Esophagus (tissue), 2 donors: ENCODE measurements at regions not wholly inside any gene's neighbourhood (a gene's known extent, or its start where the extent isn't known, plus 50 kb on each side); places are given as distances from the start of the nearest gene placed in this dataset.
"Not testable (repeated sequence)": the region's sequence is repeated elsewhere in the genome, so short reads cannot be mapped to it uniquely, and the experiment has no call there.

Source experiments
- H3K27ac ChIP-seq, 2 donors: one replicate each; pipeline ENCODE4 v1.5.1; 2013; ENCODE audit warnings: low read depth in 2 of 2, mild to moderate bottlenecking in 2 of 2, inconsistent platforms in 1 of 2, low read length in 1 of 2, moderate library complexity in 1 of 2
- H3K27me3 ChIP-seq, 2 donors: one replicate each; pipeline ENCODE4 v1.6.1; 2013; ENCODE audit warnings: low read length in 2 of 2, control low read depth in 1 of 2, mild to moderate bottlenecking in 1 of 2; ENCODE audit not compliant: insufficient read depth in 2 of 2, control insufficient read depth in 1 of 2
- H3K36me3 ChIP-seq, 2 donors: one replicate each; pipeline ENCODE4 v1.6.1; 2013; ENCODE audit warnings: low read length in 1 of 2; ENCODE audit not compliant: control insufficient read depth in 2 of 2, insufficient read depth in 2 of 2
- H3K4me1 ChIP-seq, 2 donors: one replicate each; pipeline ENCODE4 v1.6.1; 2013; ENCODE audit warnings: low read length in 1 of 2; ENCODE audit not compliant: control insufficient read depth in 2 of 2, insufficient read depth in 2 of 2
- H3K4me3 ChIP-seq, 2 donors: one replicate each; pipeline ENCODE4 v1.5.1; 2013; ENCODE audit warnings: low read length in 2 of 2, mild to moderate bottlenecking in 2 of 2, low read depth in 1 of 2, moderate library complexity in 1 of 2
- H3K9me3 ChIP-seq, 2 donors: one replicate each; pipeline ENCODE4 v1.6.1; 2013; ENCODE audit warnings: mild to moderate bottlenecking in 2 of 2, low read depth in 1 of 2, low read length in 1 of 2, moderate library complexity in 1 of 2; ENCODE audit not compliant: control insufficient read depth in 2 of 2, insufficient read depth in 1 of 2
- WGBS, 2 donors: extraction: QIAGEN DNeasy Blood & Tissue Kit; methylation state at CpG; one replicate each; pipeline ENCODE4 v1.1.7; 2013; 5-methylcytosine and 5-hydroxymethylcytosine counted together
- donor health status: healthy with polysubstance abuse.
- donor health status: Bipolar disorder and iron deficiency.

DNA sequence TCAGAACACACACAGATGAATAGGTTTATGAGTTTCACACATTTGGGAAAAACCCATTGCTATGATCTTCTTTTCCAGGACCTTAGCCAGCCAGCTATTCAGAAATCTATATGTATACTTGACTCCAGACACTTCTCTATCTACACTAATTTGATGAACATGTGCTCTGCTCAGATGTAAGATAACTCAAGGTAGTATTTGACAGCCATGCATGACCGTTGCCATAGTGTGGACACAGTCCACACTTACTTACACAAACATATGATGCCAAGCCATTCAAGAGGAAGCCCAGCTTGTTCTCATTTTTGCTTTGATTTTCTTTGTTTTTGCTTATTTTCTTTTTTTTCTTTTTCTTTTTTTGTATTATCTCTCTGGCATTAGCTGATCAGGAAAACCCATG, 1328.4 kb downstream of the RPIA start:
- not testable (repeated sequence) for H3K4me3 ChIP-seq, H3K27me3 ChIP-seq, H3K4me1 ChIP-seq, H3K27ac ChIP-seq, H3K9me3 ChIP-seq, H3K36me3 ChIP-seq
- WGBS, 2 donors, result 33 to 39% methylated on average over 1 of the region's 1 CpG

DNA sequence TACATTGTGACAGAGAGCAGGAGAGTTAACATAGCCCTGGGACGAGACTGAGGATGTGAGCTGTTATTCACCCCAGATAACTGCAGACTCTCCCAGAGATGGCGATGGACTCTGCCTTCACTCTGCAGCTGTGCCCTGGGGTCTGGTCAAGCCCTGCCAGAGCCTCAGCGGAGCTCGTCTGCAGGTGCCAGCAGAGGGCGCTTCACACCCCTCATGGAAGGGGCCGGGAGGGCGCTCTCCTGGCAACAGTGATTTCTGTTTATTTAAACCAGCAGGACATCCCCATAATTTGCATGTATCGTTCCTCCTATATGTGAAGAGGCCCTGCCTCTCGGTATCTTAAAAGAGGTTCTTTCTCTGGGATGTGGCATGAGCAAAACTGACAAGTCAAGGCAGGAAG, 1329.8 kb downstream of the RPIA start:
- H3K36me3 ChIP-seq, H3K27me3 ChIP-seq, H3K4me1 ChIP-seq, H3K27ac ChIP-seq, H3K9me3 ChIP-seq, H3K4me3 ChIP-seq: not testable (repeated sequence)
- WGBS, 2 donors, result 4 to 9% methylated on average over 3 to 6 of the region's 9 CpGs

DNA sequence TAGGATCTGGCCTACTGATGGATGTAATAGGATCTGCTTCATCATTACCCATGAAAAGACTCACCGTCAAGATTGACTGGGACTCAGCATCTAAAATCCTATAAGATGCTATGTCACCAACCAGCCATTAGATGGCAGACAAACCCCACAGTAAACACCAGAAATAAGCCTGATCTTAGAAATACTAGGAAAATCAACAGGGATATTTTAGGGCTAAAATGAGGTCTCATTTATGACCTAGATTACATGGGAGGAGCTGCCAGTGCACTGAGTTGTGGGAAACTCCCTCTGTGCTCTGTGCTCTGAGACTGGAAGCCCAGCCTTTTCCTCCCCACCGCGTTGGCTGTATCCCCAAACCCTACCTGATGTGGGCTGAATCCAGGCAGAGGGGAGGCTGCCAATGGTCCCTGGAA, 1335.8 kb downstream of the RPIA start:
- H3K36me3 ChIP-seq, H3K27me3 ChIP-seq, H3K9me3 ChIP-seq, H3K4me1 ChIP-seq, H3K4me3 ChIP-seq, H3K27ac ChIP-seq: not testable (repeated sequence)
- WGBS, 2 donors, result 33 to 46% methylated on average over 3 of the region's 3 CpGs

DNA sequence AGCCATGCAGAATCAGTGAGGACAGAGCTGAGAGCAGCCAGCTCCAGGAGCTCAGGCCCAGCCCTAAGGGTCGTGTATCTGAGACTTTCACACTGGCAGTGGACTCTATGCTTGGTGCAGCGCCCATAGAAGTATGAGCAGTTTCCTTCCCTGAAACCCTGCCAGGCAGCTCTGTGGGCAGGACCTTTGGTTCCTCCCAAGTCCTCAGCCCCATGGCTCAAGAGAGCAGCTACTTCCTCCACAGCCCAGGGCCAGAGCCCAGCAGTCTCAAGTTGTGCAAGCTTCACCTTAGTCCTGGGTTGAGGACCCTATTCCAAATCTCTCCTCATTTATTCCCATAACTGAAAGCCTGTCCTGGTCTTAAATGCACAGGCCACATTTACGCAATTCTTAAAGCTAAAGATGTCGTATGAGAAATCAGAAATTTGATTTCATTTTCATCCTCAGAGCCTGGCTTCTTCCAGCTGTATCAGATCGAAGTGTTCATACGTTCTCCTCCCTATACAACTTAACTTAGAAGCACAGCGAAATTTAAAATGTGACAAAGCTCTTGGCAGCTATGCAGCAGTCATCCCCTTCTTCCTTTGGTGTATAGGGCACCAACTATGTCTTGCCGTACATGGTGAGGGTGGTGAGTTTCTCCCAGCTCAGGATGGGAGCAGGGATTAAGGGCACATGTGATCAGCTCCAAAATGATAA, 1337.1 kb downstream of the RPIA start:
- not testable (repeated sequence) for H3K27me3 ChIP-seq, H3K4me1 ChIP-seq, H3K36me3 ChIP-seq, H3K27ac ChIP-seq, H3K4me3 ChIP-seq, H3K9me3 ChIP-seq
- WGBS, 2 donors, result 64 to 67% methylated on average over 8 of the region's 8 CpGs

DNA sequence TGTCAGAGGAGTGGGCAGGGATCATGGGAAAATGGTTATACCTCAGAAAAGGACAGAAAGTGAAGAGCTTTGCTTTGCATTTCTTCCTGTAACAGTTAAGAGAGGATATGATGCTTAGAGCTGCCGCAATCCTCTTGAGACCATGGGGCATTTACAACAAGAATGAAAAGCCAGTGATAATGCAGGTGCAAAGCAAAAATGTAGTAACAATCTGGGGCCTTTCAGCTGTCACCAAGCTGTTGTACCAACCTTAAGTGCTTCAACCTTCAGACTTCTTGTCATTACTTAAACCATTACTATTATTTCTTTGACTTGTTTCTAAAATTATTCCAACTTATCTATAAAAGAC, 1337.6 kb downstream of the RPIA start:
- H3K27ac ChIP-seq, H3K4me1 ChIP-seq, H3K27me3 ChIP-seq, H3K36me3 ChIP-seq, H3K9me3 ChIP-seq, H3K4me3 ChIP-seq: not testable (repeated sequence)
- WGBS, 2 donors, result 85 to 100% methylated on average over 1 of the region's 1 CpG

DNA sequence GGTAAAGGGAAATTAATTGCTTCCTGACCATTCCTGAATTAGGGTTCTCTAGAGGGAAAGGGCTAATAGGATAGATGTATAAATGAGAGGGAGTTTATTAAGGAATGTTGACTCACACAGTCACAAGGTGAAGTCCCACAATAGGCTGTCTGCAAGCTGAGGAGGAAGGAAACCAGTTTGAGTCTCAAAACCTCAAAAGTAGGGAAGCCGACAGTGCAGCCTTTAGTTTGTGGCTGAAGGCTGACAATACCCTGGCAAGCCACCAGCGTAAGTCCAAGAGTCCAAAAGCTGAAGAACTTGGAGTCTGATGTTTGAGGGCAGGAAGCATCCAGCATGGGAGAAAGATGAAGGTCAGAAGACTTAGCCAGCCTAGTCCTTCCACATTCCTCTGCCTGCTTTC, 1340.8 kb downstream of the RPIA start:
- WGBS, 2 donors, result 36 to 52% methylated on average over 2 of the region's 2 CpGs
- not testable (repeated sequence) for H3K36me3 ChIP-seq, H3K4me3 ChIP-seq, H3K9me3 ChIP-seq, H3K27ac ChIP-seq, H3K27me3 ChIP-seq, H3K4me1 ChIP-seq

DNA sequence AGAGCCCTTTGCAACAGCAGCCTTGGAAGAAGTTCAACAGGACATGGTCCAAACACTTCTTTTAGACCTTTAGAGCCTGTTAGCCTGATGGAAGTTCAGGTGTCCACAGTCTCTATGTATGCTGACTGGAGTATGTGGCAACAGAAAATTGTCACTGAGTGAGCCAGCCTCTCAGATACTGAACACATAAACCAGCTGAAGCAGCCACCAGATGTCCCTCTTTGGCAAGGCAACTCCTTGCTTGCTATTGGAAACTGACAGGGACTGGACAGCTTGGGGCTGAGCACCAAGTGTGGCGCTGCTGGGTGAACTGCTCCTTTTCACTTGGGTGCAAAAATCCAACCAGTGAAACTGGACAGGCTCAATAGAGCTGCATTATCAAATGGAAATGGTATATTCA, 1344.9 kb downstream of the RPIA start:
- H3K9me3 ChIP-seq, H3K27me3 ChIP-seq: not testable (repeated sequence)
- 57 to 59% methylated on average over 1 of the region's 1 CpG for WGBS, 2 donors

DNA sequence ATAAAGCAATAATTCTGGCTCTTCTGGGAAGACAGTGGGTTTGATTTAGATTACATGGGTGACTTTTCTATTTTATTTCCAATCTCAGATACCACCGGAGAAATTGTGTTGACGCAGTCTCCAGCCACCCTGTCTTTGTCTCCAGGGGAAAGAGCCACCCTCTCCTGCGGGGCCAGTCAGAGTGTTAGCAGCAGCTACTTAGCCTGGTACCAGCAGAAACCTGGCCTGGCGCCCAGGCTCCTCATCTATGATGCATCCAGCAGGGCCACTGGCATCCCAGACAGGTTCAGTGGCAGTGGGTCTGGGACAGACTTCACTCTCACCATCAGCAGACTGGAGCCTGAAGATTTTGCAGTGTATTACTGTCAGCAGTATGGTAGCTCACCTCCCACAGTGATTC, 1347.6 kb downstream of the RPIA start:
- WGBS, 2 donors, result 66 to 72% methylated on average over 4 of the region's 4 CpGs

More for the DNA sequence above, 1344.9 kb downstream of the RPIA start:
- H3K4me1 ChIP-seq, H3K36me3 ChIP-seq, H3K27ac ChIP-seq, H3K4me3 ChIP-seq: not testable (repeated sequence)

DNA sequence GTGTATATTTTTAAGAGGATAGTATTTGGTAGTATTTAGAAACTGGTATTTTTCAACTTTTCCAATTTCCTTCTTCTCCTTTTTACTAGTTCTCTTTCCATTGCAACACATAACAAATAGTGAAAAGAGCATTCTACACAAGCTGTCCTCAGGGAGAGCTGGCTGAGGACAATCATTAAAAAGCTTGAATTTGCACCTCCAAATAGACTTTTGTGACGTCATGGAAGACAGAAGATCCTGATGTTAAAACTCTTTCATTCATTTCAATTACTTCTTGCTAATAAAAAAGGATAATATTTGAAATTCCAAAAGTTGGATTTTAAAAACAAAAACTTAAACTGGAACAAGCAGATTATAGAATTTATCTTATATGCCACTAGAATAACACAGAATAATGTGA, 1356.3 kb downstream of the RPIA start:
- not testable (repeated sequence) for H3K36me3 ChIP-seq, H3K9me3 ChIP-seq, H3K27me3 ChIP-seq, H3K27ac ChIP-seq, H3K4me3 ChIP-seq, H3K4me1 ChIP-seq
- WGBS, 2 donors, result 46 to 59% methylated on average over 1 of the region's 1 CpG

More for the DNA sequence above, 1347.6 kb downstream of the RPIA start:
- H3K9me3 ChIP-seq, H3K36me3 ChIP-seq, H3K4me1 ChIP-seq, H3K27me3 ChIP-seq, H3K4me3 ChIP-seq, H3K27ac ChIP-seq: not testable (repeated sequence)

DNA sequence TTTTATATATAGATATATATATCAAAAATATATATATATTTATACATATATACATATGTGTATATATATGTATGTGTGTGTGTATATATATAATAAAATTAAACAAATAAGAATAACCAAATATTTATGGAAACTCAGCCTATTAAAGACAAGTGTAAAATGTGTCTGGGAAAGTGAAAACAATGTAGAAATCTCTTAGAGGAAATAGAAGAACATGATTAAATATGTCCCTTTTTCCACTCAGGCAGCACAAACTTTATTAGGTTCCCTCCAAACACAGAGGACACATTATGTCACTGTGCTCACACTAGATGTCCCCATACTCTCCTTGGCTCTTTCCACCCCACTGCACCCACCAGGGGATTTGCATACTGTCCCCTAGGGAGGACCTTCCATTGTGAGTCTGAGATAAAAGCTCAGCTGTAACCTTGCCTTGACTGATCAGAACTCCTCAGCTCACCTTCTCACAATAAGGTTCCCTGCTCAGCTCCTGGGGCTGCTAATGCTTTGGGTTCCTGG, 1360.7 kb downstream of the RPIA start:
- not testable (repeated sequence) for H3K27ac ChIP-seq, H3K4me3 ChIP-seq, H3K9me3 ChIP-seq, H3K36me3 ChIP-seq, H3K27me3 ChIP-seq, H3K4me1 ChIP-seq
